GM13977 (cell line): ENCODE measurements at regions not wholly inside any gene's neighbourhood (a gene's known extent, or its start where the extent isn't known, plus 50 kb on each side); places are given as distances from the start of the nearest gene placed in this dataset.

Experiments
- DNase-seq: peaks from one replicate; pipeline ENCODE4 v3.0.0; 2012; ENCODE audit warnings: low spot score
- in situ Hi-C: fragments of 300-500 bp; cut with MboI; formaldehyde crosslinking; loops from one replicate; pipeline ENCODE4 v1.12.0; 2022; ENCODE audit warnings: low sequenced_read_pairs, low pct_unique_long_range_greater_than_20kb, mixed read lengths, inconsistent platforms; ENCODE audit not compliant: unreplicated experiment
- TF ChIP-seq, protein P1 (sequence below): IDR thresholded peaks from 2 replicates; pipeline ENCODE4 v1.5.1; 2012; ENCODE audit warnings: mild to moderate bottlenecking, control low read depth; ENCODE audit not compliant: insufficient read depth; ENCODE audit errors: extremely low read depth, missing control alignments

DNA sequence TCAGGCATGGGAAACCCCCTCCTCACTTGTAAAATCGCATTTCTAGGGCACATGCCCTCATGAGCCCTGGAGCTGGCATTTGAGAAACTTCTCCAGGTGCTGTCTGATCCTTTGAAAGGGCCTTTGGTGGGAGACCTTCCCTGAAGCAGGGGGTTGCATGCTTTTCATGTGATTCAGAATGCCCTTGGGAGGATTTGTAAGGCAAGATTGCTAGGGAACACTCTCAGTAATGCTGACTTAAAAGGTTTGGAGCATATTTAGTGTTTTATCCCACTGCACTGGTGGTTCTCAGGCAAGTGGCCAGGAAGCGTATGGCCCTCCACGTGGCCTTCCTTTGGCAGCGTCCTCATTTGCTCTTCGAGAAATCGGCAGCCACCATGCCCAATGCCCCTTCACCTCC, 164.1 kb downstream of the ARRDC4 start:
- DNase-seq: no peak
- in situ Hi-C loops: no loop called here

DNA sequence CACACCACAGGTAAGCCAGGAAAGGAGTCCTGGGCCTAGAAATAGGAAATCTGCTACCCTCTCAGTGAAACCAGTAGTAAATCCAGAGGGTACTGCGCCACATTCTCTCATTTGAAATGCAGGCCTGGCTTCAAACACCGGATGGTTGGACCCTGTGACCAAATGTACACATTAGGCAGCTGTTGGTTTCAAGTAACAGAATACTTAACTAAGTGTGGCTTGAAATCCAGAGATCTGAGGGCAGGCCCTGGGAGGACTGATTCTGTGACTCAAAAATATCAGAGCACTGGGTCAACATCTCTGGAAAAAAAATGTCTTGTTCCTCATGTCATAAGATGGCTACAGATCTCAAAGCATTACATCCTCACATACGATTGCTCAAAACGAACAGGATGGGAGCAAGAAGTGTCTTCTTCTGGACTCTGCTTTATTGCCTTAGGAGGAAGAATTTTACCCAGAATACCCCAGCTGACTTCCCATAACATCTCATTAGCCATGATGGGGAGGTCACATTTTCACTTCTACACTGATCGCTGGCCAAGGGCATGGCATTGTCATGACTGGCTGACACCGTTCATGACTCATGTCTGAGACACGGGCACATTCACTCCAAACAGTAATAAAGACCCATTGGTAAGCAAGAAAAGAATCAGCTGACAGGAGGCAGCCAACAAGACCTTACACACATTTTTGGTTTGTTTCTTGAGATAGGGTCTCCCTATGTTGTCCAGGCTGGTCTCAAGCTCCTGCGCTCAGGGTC, 166.0 kb downstream of the ARRDC4 start:
- TF ChIP-seq, protein P1, sequence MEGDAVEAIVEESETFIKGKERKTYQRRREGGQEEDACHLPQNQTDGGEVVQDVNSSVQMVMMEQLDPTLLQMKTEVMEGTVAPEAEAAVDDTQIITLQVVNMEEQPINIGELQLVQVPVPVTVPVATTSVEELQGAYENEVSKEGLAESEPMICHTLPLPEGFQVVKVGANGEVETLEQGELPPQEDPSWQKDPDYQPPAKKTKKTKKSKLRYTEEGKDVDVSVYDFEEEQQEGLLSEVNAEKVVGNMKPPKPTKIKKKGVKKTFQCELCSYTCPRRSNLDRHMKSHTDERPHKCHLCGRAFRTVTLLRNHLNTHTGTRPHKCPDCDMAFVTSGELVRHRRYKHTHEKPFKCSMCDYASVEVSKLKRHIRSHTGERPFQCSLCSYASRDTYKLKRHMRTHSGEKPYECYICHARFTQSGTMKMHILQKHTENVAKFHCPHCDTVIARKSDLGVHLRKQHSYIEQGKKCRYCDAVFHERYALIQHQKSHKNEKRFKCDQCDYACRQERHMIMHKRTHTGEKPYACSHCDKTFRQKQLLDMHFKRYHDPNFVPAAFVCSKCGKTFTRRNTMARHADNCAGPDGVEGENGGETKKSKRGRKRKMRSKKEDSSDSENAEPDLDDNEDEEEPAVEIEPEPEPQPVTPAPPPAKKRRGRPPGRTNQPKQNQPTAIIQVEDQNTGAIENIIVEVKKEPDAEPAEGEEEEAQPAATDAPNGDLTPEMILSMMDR: no peak
- DNase-seq: no peak
- in situ Hi-C loops: no loop called here

More for the DNA sequence above, 164.1 kb downstream of the ARRDC4 start:
- TF ChIP-seq, protein P1: no peak

DNA sequence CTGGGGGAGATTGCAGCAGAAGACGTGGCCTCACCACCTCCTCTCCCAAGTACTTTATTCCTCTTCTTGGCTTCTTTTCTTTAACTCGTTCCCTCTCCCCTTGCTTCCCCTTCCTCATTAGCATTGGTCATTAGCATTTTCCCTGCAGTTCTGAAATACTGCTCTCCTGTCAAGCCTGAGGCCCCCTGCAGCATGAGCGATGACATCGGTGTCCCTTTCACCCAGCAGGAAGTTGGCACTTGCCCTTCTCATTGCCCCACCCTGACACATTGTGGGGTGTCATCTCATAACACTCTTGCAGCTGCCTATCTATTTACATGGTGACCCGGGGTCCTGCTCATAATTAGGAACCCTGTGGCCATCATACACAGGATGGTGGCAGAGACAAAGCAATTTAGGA, 167.1 kb downstream of the ARRDC4 start:
- DNase-seq: no peak
- in situ Hi-C loops: no loop called here

DNA sequence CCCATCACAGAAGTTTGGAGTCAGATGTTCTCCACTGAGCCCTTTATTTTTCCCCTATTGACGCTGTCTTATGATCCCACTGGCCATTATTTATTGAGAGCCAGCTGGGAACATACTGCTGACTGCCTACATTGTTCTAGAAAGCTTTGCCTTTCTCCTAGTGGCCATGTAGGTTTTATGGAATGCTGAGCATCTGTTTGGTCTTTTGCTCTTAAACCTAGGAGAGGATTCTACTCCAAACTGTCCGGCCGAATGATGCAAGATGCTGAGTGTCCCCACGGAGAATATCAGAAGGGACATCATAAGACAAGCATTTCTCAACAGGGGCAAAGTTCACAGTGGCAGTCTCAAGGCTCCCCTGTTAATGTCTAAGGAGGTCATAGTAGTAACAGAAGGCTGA, 171.4 kb downstream of the ARRDC4 start:
- DNase-seq: no peak
- in situ Hi-C loops: no loop called here
- TF ChIP-seq, protein P1: no peak

More for the DNA sequence above, 167.1 kb downstream of the ARRDC4 start:
- TF ChIP-seq, protein P1: no peak

DNA sequence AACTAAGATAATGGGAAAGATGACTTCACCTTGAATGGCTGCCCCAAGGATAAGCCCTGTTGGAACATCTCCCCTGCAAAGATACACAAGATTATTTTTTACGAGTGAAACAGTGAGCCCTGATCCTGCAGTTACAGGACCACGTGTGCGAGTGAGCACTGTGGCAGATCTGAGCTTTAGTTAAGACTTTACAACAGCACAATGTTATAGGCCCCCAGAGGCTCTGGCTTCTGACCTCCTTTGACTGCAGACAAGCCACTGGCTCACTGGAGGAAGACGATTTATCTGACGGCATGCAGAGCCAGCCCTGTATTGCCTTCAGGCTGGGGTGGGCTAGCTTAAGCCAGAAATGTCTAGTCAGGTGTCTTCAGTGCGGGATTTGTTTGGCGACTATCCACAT, 174.4 kb downstream of the ARRDC4 start:
- in situ Hi-C loops: no loop called here
- DNase-seq: no peak
- TF ChIP-seq, protein P1: no peak

DNA sequence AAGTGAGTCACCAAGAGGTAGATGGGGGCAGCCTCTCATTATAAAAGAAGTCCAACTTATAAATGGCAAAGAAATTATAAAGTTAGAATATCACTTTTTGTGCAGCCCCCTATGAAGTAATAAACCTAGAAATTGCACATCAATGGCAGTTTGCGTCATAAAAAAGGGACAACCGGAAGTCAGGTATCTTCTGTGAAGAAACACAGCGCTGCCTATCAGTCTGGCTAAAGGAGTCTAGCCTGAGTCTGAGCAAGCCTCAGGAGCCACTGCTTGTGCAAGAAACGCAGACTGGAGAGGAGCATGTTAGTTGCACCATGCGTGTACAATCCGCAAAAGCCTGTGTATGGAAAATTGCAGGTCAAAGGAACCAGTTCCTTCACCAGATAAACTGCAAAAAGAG, 178.4 kb downstream of the ARRDC4 start:
- DNase-seq: no peak
- in situ Hi-C loops: no loop called here
- TF ChIP-seq, protein P1: no peak
